T-helper 1 cell (primary cell): ENCODE measurements at regions not wholly inside any gene's neighbourhood (a gene's known extent, or its start where the extent isn't known, plus 50 kb on each side); places are given as distances from the start of the nearest gene placed in this dataset.

Experiments
- DNase-seq, 5 donors: peaks; one replicate each; pipeline ENCODE4 v3.0.0-alpha.2; 2012 to 2020

DNA sequence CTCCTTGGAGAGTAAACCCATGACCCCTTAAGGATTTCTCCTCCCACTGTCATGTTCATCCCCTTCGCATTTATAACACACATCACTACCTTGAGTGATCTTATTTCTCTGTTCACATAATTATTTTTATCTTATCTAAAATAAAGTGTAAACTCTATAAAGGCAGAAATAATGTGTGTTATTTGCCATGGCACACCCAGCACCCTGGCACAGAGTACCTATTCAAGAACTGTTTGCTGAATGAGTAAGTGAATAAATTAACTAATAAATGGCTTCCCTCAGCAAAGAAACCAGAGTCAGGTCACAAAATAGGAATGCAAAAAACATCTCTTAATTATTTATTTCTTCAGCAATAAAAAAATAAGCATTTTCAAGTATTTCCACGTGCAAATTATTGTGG, 330.3 kb upstream of the GHITM start:
- DNase-seq: no peak

GRCh38 chr10:83816942-83817341, 322.4 kb upstream of the GHITM start:
- no peak for DNase-seq

DNA sequence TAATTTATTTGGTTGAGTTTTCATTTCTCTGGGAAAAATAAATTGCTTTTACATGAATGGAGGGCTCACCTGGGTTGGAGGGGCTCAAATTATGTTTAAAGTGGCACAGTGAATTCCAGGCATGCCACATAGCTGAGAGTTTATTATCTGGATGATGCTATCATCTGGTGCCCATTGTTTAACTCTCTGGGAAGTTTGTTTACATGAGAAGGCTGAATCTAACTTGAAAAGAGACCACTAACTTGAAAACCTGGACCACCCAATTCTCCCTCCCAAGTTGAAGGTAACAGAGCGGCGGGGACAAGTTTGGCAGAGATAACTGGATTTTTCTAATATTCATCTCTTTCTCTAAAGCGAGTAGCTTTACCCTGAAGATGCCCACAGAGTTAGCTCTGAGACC, 321.5 kb upstream of the GHITM start:
- no peak for DNase-seq

GRCh38 chr10:83819609-83820008, 319.7 kb upstream of the GHITM start:
- no peak for DNase-seq

- DNase-seq: no peak
Observed at GRCh38 chr10:83820033-83820432, 319.3 kb upstream of the GHITM start.

GRCh38 chr10:83824099-83824498, 315.2 kb upstream of the GHITM start:
- no peak for DNase-seq

GRCh38 chr10:83834096-83834495, 305.2 kb upstream of the GHITM start:
- no peak for DNase-seq

GRCh38 chr10:83835945-83836745, 303.2 kb upstream of the GHITM start:
- no peak for DNase-seq

DNA sequence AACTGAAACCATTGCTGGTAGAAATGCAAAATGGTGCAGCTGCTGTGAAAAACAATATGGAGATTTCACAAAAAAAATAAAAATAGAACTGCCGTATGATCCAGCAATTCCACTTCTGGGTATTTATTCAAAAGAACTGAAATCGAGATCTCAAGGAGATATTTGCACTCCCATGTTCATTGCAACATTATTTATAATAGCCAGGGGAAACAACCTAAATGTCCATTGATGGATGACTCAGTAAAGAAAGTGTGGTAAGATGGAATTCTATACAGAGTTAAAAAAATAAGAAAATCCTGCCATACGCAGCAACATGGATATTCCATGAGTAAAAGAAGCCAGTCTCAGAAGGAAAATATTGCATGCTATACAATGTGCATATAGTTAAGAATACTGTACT, 290.6 kb upstream of the GHITM start:
- DNase-seq: no peak

DNA sequence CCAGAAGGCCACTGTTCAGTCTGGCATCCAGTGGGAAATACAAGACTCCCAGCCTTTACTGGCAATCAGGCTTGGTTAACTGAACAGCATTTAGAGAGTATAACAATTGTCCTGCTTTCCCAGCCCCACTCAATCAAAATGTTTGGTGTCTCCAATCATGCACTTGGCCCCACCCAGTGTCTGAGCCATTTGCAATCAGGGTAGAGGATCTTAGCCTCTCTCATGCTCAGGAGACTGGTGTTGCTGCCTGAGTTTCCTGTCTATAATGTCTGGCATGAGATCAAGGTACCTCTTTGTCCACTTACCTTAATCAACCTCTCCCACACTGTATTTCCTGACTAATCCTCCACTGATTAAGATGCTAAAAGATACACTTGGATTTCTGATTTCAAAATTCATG, 290.2 kb upstream of the GHITM start:
- DNase-seq: no peak

DNA sequence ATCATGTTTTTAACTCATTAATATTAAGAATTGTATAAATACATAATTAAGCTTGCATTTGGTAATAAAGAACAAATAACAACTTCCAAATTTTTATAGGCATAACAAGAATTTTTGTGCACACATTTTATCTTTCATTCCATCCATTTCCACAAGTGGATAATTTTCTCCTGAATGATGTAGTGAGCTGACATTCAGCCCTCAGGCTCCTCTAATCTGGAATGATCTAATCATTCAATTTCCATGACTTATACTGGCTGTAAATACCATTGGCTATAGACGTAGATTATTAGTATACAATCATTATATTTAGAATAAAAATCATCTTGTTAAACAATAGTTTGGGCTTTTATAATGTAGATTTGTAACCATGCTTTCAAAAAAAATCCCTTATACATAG, 287.2 kb upstream of the GHITM start:
- DNase-seq: no peak

- no peak for DNase-seq
Observed at GRCh38 chr10:83862723-83863122, 276.6 kb upstream of the GHITM start.

GRCh38 chr10:83863283-83863966, 275.9 kb upstream of the GHITM start:
- DNase-seq: no peak

DNA sequence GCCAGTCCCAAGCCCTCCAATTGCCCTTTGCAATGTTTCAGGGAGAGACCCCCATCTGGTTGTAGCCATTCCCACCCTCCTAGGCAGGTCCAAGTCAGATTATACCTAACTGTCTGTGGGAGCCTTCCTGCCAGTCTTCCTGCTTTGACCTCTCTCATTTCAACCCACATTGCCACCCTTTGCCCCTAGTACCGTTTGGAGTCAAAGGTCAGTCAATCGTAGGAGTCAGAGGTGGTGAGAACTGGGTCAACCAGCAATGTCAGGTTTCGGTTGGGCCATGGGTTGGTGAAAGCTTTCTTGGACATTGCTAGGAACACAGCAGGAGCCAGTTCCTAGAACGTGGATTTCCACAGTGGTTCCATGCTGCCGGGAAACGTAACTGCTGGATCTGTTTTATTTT, 269.4 kb upstream of the GHITM start:
- DNase-seq: no peak

GRCh38 chr10:83871187-83872081, 267.9 kb upstream of the GHITM start:
- peak in 4 of 5 donors; percentile 13 to 49 (median 25) for DNase-seq

DNA sequence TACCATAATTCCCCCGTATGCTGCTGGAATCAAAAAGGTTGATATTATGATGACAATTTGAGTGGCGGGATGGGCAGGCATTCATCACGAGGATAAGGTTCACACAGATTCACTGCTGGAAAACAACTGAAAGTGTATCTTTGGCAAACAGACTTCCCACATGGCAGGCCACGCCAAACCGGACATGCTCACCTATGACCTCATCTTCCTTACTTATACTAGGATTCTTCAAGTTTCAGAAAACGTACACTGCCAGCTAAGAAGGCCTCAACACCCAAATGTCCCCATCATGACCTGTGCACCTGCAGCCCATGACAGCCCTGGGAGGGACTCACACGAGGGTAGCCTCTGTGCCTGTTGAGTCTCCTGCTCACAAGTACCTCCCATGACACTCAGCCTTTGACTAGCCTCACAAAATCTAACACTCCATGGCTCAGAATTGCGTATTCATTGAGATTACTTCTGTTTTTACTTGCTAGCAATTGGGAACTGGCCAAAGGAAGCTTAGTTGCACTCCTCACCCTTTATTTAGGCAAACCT, 259.0 kb upstream of the GHITM start:
- no peak for DNase-seq

GRCh38 chr10:83881661-83882060, 257.6 kb upstream of the GHITM start:
- no peak for DNase-seq

DNA sequence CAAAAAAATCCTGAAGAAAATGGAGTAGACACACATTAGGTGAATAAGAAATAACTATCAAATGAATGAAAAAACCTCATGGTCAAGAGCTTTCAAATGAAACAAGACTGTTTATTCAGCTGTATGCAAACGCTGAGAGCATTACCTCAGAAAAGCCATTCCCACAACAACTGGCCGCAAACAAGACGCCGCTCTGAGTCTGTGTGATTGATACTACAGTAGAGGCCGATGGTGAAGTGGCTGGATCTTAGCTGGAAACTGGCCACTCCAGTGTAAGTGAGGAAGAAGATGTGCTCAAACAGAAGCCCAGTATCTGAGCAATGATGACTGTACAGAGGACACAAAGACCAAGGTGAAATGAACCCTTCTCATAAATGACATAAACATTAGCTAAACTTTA, 252.4 kb upstream of the GHITM start:
- no peak for DNase-seq

DNA sequence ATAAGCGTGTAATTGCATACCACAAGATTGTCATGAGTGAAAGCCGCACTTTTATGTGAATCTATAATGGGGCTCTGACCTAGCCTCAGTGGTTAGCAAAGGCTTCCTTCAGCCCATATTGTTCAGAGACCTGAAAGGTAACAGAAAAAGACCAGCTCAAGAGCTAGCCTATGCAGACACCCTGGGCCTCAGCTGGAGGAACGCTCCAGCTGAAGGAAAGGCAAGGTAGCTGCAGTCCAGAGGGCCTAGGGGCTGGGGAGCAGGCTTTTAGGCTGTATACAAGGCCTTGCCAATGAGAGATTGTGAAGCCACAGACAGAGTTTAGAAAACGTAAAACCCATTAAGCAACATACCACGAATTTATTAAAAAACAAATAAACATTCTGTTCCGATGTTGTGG, 246.6 kb upstream of the GHITM start:
- DNase-seq: no peak

- DNase-seq: no peak
Observed at GRCh38 chr10:83896219-83896618, 243.1 kb upstream of the GHITM start.

- DNase-seq: no peak
Observed at GRCh38 chr10:83897626-83898025, 241.7 kb upstream of the GHITM start.

DNA sequence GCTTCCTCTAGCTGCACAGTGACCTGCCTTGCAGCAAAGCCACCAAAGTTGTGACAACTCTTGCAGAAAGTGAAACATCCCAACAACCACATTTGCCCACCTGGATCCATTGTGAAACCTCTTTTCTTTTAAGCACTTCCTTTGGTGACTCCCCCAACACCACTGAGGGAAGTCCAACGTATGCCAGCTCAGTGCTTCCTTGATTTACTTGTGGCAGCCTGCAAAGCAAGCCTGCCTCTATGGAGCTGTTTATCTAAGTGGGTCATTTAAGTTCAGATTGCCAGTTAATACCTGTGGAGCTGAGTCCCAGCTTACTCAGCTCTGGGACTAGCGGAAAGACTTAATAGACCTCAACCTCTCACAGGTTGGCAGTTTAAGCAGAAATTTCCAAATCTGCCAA, 230.8 kb upstream of the GHITM start:
- no peak for DNase-seq

GRCh38 chr10:83909001-83909400, 230.3 kb upstream of the GHITM start:
- DNase-seq: no peak
